H9 (cell line): ENCODE measurements at regions not wholly inside any gene's neighbourhood (a gene's known extent, or its start where the extent isn't known, plus 50 kb on each side); places are given as distances from the start of the nearest gene placed in this dataset.

ENCODE experiments used
- DNase-seq: peaks from one replicate; pipeline ENCODE4 v3.0.0-alpha.2; 2017
- H2AFZ ChIP-seq: one replicate; pipeline ENCODE4 v1.6.1; 2013; ENCODE audit warnings: mild to moderate bottlenecking, low read length, control low read depth, moderate library complexity
- H2AK5ac ChIP-seq: 2 replicates; pipeline ENCODE4 v1.6.1; 2013; ENCODE audit warnings: low read length, control low read depth, mixed read lengths; ENCODE audit not compliant: insufficient read length
- H2BK120ac ChIP-seq: one replicate; pipeline ENCODE4 v1.6.1; 2013; ENCODE audit warnings: low read depth, mild to moderate bottlenecking, low read length, control low read depth, inconsistent platforms; ENCODE audit not compliant: poor library complexity, severe bottlenecking
- H2BK12ac ChIP-seq: 2 replicates; pipeline ENCODE4 v1.6.1; 2013; ENCODE audit warnings: low read length, control low read depth, mixed read lengths, low read depth; ENCODE audit not compliant: insufficient read length
- H2BK15ac ChIP-seq: 2 replicates; pipeline ENCODE4 v1.6.1; 2013; ENCODE audit warnings: low read depth, low read length, control low read depth
- H2BK20ac ChIP-seq: one replicate; pipeline ENCODE4 v1.6.1; 2013; ENCODE audit warnings: low read depth, mild to moderate bottlenecking, low read length, control low read depth, inconsistent platforms; ENCODE audit not compliant: poor library complexity, severe bottlenecking
- H2BK5ac ChIP-seq: 2 replicates; pipeline ENCODE4 v1.6.1; 2013; ENCODE audit warnings: low read length, control low read depth, mixed read lengths; ENCODE audit not compliant: insufficient read length
- H3K14ac ChIP-seq: 2 replicates; pipeline ENCODE4 v1.6.1; 2013; ENCODE audit warnings: low read length, control low read depth; ENCODE audit not compliant: insufficient read depth
- H3K18ac ChIP-seq: 2 replicates; pipeline ENCODE4 v1.6.1; 2013; ENCODE audit warnings: low read depth, mild to moderate bottlenecking, mixed read lengths, low read length, control low read depth; ENCODE audit not compliant: insufficient read length
- H3K23ac ChIP-seq: 2 replicates; pipeline ENCODE4 v1.6.1; 2013; ENCODE audit warnings: low read length, control low read depth, mixed read lengths, low read depth; ENCODE audit not compliant: insufficient read length
- H3K23me2 ChIP-seq: 2 replicates; pipeline ENCODE4 v1.6.1; 2013; ENCODE audit warnings: low read depth, mild to moderate bottlenecking, mixed read lengths, low read length, control low read depth; ENCODE audit not compliant: insufficient read length, poor library complexity, severe bottlenecking
- H3K27ac ChIP-seq: 2 replicates; pipeline ENCODE4 v1.5.1; 2013; ENCODE audit warnings: low read length, control low read depth, mixed read lengths, low read depth; ENCODE audit not compliant: insufficient read length
- H3K27me3 ChIP-seq: 2 replicates; pipeline ENCODE4 v1.6.1; 2013; ENCODE audit warnings: low read length, control low read depth, inconsistent platforms; ENCODE audit not compliant: insufficient read depth
- H3K4ac ChIP-seq: 2 replicates; pipeline ENCODE4 v1.6.1; 2013; ENCODE audit warnings: low read depth, mild to moderate bottlenecking, control low read depth, inconsistent platforms, low read length, moderate library complexity
- H3K4me1 ChIP-seq: 2 replicates; pipeline ENCODE4 v1.6.1; 2013; ENCODE audit warnings: low read length, control low read depth, inconsistent platforms; ENCODE audit not compliant: insufficient read depth
- H3K4me2 ChIP-seq: 2 replicates; pipeline ENCODE4 v1.6.1; 2013; ENCODE audit warnings: low read length, control low read depth, mixed read lengths; ENCODE audit not compliant: insufficient read length, insufficient read depth
- H3K56ac ChIP-seq: 2 replicates; pipeline ENCODE4 v1.6.1; 2013; ENCODE audit warnings: low read depth, mild to moderate bottlenecking, mixed read lengths, low read length, control low read depth; ENCODE audit not compliant: insufficient read length
- H3K79me1 ChIP-seq: 2 replicates; pipeline ENCODE4 v1.6.1; 2013; ENCODE audit warnings: low read depth, mild to moderate bottlenecking, moderate library complexity, low read length, control low read depth, inconsistent platforms; ENCODE audit not compliant: insufficient read depth, poor library complexity, severe bottlenecking
- H3K79me2 ChIP-seq: 2 replicates; pipeline ENCODE4 v1.6.1; 2013; ENCODE audit warnings: low read length, control low read depth, inconsistent platforms; ENCODE audit not compliant: insufficient read depth
- H3K9ac ChIP-seq: 2 replicates; pipeline ENCODE4 v1.6.1; 2013; ENCODE audit warnings: low read length, control low read depth, mixed read lengths; ENCODE audit not compliant: insufficient read length; ENCODE audit errors: extremely low read depth
- H3K9me3 ChIP-seq: one replicate; pipeline ENCODE4 v1.6.1; 2013; ENCODE audit warnings: low read depth, low read length, inconsistent platforms; ENCODE audit not compliant: control insufficient read depth
- H3T11ph ChIP-seq: one replicate; pipeline ENCODE4 v1.6.1; 2013; ENCODE audit warnings: mild to moderate bottlenecking, low read length, control low read depth, inconsistent platforms
- H4K20me1 ChIP-seq: one replicate; pipeline ENCODE4 v1.6.1; 2013; ENCODE audit not compliant: control insufficient read depth, insufficient read length, insufficient read depth
- H4K5ac ChIP-seq: 2 replicates; pipeline ENCODE4 v1.6.1; 2013; ENCODE audit warnings: low read depth, mild to moderate bottlenecking, mixed read lengths, low read length, control low read depth; ENCODE audit not compliant: insufficient read length
- H4K8ac ChIP-seq: replicated peaks from 2 replicates; pipeline ENCODE4 v1.6.1; 2013; ENCODE audit warnings: low read length, control low read depth, mixed read lengths, low read depth; ENCODE audit not compliant: insufficient read length
- H4K91ac ChIP-seq: 2 replicates; pipeline ENCODE4 v1.6.1; 2013; ENCODE audit warnings: low read depth, mild to moderate bottlenecking, moderate library complexity, mixed read lengths, low read length, control low read depth; ENCODE audit not compliant: insufficient read length
- H3K27ac Mint-ChIP-seq, 3 experiments: 2 replicates in 2 of 3; 3 replicates in 1 of 3; pipeline ENCODE4 v1.8.0; 2020 to 2021; ENCODE audit warnings: mixed read lengths in 3 of 3, mild to moderate bottlenecking in 1 of 3, moderate library complexity in 1 of 3
- H3K27me3 Mint-ChIP-seq: 2 replicates; pipeline ENCODE4 v1.8.0; 2021; ENCODE audit warnings: low read depth, mild to moderate bottlenecking, moderate library complexity, mixed read lengths
- H3K36me3 Mint-ChIP-seq, 3 experiments: 2 replicates in 2 of 3; 3 replicates in 1 of 3; pipeline ENCODE4 v1.8.0; 2020 to 2021; ENCODE audit warnings: low read depth in 3 of 3, mixed read lengths in 3 of 3; ENCODE audit not compliant: insufficient read depth in 1 of 3
- H3K4me1 Mint-ChIP-seq, 2 experiments: 2 replicates each; pipeline ENCODE4 v1.8.0; 2020; ENCODE audit warnings: mixed read lengths in 2 of 2
- H3K4me3 Mint-ChIP-seq, 2 experiments: 2 replicates in 1 of 2; 3 replicates in 1 of 2; pipeline ENCODE4 v1.8.0; 2020 to 2021; ENCODE audit warnings: mild to moderate bottlenecking in 2 of 2, mixed read lengths in 2 of 2, moderate library complexity in 1 of 2
- H3K9me3 Mint-ChIP-seq, 2 experiments: 2 replicates in 1 of 2; 3 replicates in 1 of 2; pipeline ENCODE4 v1.8.0; 2020; ENCODE audit warnings: mild to moderate bottlenecking in 2 of 2, mixed read lengths in 2 of 2, moderate library complexity in 1 of 2
- WGBS: extraction: QIAGEN DNeasy Blood & Tissue Kit; methylation state at CpG from one replicate; pipeline ENCODE4 v1.1.7; 2013; ENCODE audit warnings: missing lambda C conversion rate, low lambda C conversion rate, mixed read lengths; ENCODE audit not compliant: insufficient read length; ENCODE audit errors: extremely low coverage; 5-methylcytosine and 5-hydroxymethylcytosine counted together
- TF ChIP-seq, protein P1 (sequence below): fragments of 200-600 bp; sonication (generic); conservative IDR thresholded peaks from 3 replicates; pipeline ENCODE4 v1.8.0; 2021; ENCODE audit warnings: antibody characterized with exemption, mild to moderate bottlenecking

DNA sequence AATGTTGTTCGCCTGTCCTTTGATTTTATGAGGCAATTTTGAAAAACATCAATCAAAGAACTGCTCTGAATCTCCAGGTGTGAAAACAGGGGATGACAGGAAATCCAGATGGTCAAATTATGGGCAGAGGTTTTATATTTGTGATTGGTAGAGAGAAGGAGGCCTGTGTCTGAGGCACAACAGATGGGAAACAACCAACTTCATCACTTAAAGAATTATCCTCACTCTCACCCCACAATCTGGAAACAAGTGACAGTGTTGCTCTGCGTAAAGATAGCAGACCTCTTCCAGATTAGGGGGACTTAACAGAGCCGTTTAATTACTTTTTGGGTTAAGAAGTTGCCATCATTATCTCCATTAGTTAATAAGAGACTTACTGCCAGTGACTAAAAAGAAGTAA is 64.1 kb upstream of the EGLN3 start:
- Histone ChIP-seq H3T11ph (no peak overlapping the region), H3K14ac (no peak overlapping the region), H3K9me3 (no peaks in the 10 kb centered on the region), H3K23ac (no peak overlapping the region), H4K5ac (no peak overlapping the region), H3K9ac (no peak overlapping the region), H3K27me3 (no peaks in the 10 kb centered on the region), H3K18ac (no peak overlapping the region), H2AFZ (no peak overlapping the region), H3K27ac (no peak overlapping the region), H3K4me2 (no peak overlapping the region), H2BK5ac (no peak overlapping the region), H3K23me2 (no peaks in the 10 kb centered on the region), H3K4ac (no peak overlapping the region), H4K20me1 (no peaks in the 10 kb centered on the region), H3K79me2 (no peaks in the 10 kb centered on the region), H2AK5ac (no peak overlapping the region), H2BK120ac (no peak overlapping the region), H2BK12ac (no peak overlapping the region), H3K79me1 (no peaks in the 10 kb centered on the region), H4K91ac (no peak overlapping the region), H3K56ac (no peak overlapping the region), H3K4me1 (peaks cover 11% of the 10 kb centered on the region), H2BK20ac (no peak overlapping the region), H2BK15ac (no peak overlapping the region), H4K8ac (no peak overlapping the region)
- H3K27me3 Mint-ChIP-seq = no peaks in the 10 kb centered on the region; the same call in 1 of the 2 replicates
- no peak for DNase-seq
- no peaks in the 10 kb centered on the region for H3K9me3 Mint-ChIP-seq
- no CpG with 5 or more reads among the region's 3 CpGs for WGBS
- H3K4me3 Mint-ChIP-seq = no peak overlapping the region
- H3K36me3 Mint-ChIP-seq = no peaks in the 10 kb centered on the region
- H3K4me1 Mint-ChIP-seq = peaks cover 29% of the 10 kb centered on the region in 2 experiments
- H3K27ac Mint-ChIP-seq = no peak overlapping the region
- TF ChIP-seq, protein P1, sequence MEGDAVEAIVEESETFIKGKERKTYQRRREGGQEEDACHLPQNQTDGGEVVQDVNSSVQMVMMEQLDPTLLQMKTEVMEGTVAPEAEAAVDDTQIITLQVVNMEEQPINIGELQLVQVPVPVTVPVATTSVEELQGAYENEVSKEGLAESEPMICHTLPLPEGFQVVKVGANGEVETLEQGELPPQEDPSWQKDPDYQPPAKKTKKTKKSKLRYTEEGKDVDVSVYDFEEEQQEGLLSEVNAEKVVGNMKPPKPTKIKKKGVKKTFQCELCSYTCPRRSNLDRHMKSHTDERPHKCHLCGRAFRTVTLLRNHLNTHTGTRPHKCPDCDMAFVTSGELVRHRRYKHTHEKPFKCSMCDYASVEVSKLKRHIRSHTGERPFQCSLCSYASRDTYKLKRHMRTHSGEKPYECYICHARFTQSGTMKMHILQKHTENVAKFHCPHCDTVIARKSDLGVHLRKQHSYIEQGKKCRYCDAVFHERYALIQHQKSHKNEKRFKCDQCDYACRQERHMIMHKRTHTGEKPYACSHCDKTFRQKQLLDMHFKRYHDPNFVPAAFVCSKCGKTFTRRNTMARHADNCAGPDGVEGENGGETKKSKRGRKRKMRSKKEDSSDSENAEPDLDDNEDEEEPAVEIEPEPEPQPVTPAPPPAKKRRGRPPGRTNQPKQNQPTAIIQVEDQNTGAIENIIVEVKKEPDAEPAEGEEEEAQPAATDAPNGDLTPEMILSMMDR = no peak
